ENCODE measurements at regions not wholly inside any gene's neighbourhood (a gene's known extent, or its start where the extent isn't known, plus 50 kb on each side); places are given as distances from the start of the nearest gene placed in this dataset.

DNA sequence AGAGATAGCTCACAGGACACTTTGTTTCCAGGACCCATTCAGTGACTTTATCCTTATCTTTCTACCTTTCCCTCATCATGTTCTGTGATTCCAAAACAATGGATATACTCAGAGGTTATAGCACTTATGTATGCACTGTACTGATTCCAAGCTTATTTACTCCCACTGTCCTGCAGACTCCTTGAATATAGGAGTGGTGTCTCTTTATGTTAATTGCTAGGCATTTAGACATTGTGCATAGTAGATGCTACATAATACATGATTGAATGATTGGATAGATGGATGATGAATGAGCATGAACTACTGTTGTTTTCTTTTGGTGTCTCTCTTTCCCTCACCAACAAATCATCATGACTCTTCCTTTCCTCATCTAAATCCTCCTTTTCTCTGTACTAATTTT is 279.1 kb upstream of the RAG2 start:
- TF ChIP-seq, protein P1, sequence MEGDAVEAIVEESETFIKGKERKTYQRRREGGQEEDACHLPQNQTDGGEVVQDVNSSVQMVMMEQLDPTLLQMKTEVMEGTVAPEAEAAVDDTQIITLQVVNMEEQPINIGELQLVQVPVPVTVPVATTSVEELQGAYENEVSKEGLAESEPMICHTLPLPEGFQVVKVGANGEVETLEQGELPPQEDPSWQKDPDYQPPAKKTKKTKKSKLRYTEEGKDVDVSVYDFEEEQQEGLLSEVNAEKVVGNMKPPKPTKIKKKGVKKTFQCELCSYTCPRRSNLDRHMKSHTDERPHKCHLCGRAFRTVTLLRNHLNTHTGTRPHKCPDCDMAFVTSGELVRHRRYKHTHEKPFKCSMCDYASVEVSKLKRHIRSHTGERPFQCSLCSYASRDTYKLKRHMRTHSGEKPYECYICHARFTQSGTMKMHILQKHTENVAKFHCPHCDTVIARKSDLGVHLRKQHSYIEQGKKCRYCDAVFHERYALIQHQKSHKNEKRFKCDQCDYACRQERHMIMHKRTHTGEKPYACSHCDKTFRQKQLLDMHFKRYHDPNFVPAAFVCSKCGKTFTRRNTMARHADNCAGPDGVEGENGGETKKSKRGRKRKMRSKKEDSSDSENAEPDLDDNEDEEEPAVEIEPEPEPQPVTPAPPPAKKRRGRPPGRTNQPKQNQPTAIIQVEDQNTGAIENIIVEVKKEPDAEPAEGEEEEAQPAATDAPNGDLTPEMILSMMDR (IDR thresholded peaks at IDR 0.05; ENCODE audit: low read depth, low read length), result no peak
- no peak overlapping the region for H3K4me3 ChIP-seq (ENCODE audit: low read depth, low read length)

DNA sequence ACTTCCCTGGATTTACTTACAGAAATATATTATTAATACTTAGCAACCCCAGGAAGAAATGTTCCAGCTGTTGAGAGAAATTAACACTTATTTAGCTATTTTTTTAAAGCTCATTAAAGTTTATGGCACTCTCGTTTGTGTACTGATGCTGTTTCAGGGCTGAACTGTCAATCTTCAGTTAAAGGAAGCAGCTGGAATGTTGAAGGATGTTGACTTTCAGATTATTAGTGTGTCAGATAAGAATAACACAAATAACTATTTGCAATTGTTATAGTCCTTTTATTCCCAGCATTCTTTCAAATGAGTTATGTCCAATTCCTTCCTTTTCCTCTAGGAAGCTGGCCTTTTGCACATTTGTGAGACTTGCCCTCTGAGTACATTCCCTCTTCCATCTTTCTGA is 278.2 kb upstream of the RAG2 start:
- H3K4me3 ChIP-seq (ENCODE audit: low read depth, low read length), result no peak overlapping the region
- TF ChIP-seq, protein P1 (IDR thresholded peaks at IDR 0.05; ENCODE audit: low read depth, low read length), result no peak

DNA sequence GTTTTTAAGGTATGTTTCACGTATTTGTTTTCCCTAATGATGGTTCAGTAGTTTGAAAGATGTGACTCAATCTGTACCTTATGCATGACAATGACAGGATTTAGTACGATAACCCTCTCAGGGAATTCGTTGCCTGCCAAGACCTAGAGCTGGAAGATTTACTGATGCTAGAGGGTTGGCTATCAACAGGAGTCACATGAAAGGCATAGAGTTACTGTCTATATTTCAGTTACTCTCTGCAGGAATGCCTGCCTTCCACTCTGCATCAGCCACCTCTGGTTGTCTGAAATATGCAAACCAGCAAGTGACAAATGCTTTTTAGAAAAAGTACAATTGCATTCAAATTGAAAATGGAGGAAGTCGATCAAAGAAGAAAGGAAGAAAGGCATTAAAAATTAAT is 276.3 kb upstream of the RAG2 start:
- TF ChIP-seq, protein P1 (IDR thresholded peaks at IDR 0.05; ENCODE audit: low read depth, low read length), result no peak
- no peak overlapping the region for H3K4me3 ChIP-seq (ENCODE audit: low read depth, low read length)

DNA sequence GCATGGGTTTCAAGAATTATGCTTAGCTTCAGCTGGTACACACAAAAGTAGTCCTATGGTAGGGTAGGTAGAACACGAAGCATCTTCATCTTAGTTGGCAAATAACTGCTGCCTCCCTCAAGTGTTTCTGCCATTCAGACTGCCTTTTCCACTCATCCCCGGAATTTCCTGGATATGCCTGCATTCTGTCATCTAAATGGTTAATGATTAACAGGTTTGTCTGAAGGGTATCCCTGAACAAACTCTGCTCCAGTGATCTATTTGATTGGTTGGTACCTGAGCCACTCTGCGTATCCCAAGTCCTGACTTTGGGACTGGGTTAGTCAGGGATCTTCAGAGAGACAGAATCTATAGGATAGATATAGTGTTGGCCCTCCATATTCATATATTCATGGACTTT is 272.3 kb upstream of the RAG2 start:
- TF ChIP-seq, protein P1 (IDR thresholded peaks at IDR 0.05; ENCODE audit: low read depth, low read length), result no peak
- H3K4me3 ChIP-seq (ENCODE audit: low read depth, low read length), result no peak overlapping the region

DNA sequence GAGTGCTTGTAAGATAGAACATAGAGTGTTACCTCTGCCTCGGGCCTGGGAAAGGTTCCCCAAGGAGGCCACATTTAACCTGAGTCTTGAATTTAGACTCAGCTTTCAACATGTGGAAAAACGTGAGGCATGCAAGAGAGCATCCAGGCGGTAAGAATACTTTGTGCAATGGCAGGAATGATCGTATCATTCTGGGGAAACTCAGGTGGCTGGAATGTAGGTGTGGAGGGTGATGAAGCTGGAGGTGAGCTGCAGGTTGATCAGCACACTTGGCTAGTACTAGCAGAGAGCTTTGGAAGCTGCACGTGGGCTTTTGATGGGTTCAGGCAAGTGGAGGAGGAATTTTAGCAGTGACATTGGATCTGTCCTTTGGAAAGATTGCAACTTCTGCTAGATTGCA is 270.3 kb upstream of the RAG2 start:
- TF ChIP-seq, protein P1 (IDR thresholded peaks at IDR 0.05; ENCODE audit: low read depth, low read length), result no peak
- no peak overlapping the region for H3K4me3 ChIP-seq (ENCODE audit: low read depth, low read length)

DNA sequence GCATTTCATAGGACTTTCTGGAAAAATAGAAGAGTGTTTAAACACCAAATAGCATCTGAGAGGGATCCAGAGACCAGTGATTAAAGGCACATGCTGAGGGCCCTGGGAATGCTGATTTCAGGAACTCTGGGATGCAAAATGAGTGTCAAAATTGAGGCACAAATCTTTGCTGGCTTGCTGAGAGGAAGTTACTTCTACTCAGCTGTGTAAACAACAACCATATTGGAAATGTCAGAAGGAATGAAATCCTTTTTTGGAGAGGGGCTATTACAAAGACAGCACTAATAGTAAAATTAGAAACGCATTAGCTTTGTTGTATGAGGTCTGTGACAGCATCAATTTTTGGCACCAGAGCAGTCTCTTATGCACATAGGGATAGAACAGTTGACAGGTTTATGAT is 267.8 kb upstream of the RAG2 start:
- TF ChIP-seq, protein P1 (IDR thresholded peaks at IDR 0.05; ENCODE audit: low read depth, low read length), result no peak
- H3K4me3 ChIP-seq (ENCODE audit: low read depth, low read length), result no peak overlapping the region

DNA sequence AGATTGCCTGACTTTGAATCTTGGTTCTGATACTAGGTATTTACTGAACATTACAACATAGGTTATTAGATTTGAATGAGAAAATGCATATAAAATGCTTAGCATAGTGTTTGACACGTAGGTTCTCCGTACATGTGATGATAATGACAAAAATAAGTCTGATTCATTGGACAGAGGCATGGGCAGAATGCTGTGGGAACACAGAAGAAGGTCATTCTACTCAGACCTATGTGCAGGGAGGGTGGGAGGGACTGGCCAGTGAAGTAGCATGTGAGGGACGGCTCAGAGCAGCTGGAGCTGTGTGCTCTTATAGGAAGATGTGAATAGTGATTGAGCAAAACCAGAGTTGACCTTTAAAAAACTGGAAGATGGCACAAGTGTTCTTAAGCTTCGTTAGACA is 256.8 kb upstream of the RAG2 start:
- TF ChIP-seq, protein P1 (IDR thresholded peaks at IDR 0.05; ENCODE audit: low read depth, low read length), result no peak
- H3K4me3 ChIP-seq (ENCODE audit: low read depth, low read length), result no peak overlapping the region

All from WI38 (cell line).